ENCODE measurements at regions not wholly inside any gene's neighbourhood (a gene's known extent, or its start where the extent isn't known, plus 50 kb on each side); places are given as distances from the start of the nearest gene placed in this dataset.
A peak's percentile ranks its signal among the peaks of the same experiment; 100 is the strongest.

GRCh38 chr20:40449144-40449690 is 239.8 kb downstream of the MAFB start:
- TF ChIP-seq CTCF (IDR thresholded peaks at IDR 0.05; ENCODE audit: unreplicated experiment) = no peak
- Mint-ChIP-seq H3K36me3 (no peaks in the 10 kb centered on the region), H3K27ac (no peak overlapping the region), H3K27me3 (ENCODE audit: low read depth) (no peaks in the 10 kb centered on the region), H3K4me1 (peaks cover 38% of the 10 kb centered on the region), H3K4me3 (no peak overlapping the region), H3K9me3 (no peaks in the 10 kb centered on the region)
- no peak for DNase-seq (ENCODE audit: low spot score in 2 of 2, unreplicated experiment in 2 of 2)

GRCh38 chr20:40446888-40447287 is 242.1 kb downstream of the MAFB start:
- Mint-ChIP-seq H3K27me3 (ENCODE audit: low read depth) (no peaks in the 10 kb centered on the region), H3K9me3 (no peaks in the 10 kb centered on the region), H3K4me3 (no peak overlapping the region), H3K27ac (peak overlapping the region; percentile 44), H3K4me1 (peaks cover 53% of the 10 kb centered on the region), H3K36me3 (no peaks in the 10 kb centered on the region)
- no peak for DNase-seq (ENCODE audit: low spot score in 2 of 2, unreplicated experiment in 2 of 2)
- TF ChIP-seq CTCF (IDR thresholded peaks at IDR 0.05; ENCODE audit: unreplicated experiment) = no peak

GRCh38 chr20:40444516-40444915 is 244.5 kb downstream of the MAFB start:
- H3K9me3 Mint-ChIP-seq = no peaks in the 10 kb centered on the region
- no peaks in the 10 kb centered on the region for H3K36me3 Mint-ChIP-seq
- no peak overlapping the region for H3K4me3 Mint-ChIP-seq
- H3K27me3 Mint-ChIP-seq (ENCODE audit: low read depth) = no peaks in the 10 kb centered on the region
- DNase-seq (ENCODE audit: low spot score in 2 of 2, unreplicated experiment in 2 of 2) = no peak
- H3K4me1 Mint-ChIP-seq = peaks cover 39% of the 10 kb centered on the region
- peak; percentile 38 for TF ChIP-seq CTCF (IDR thresholded peaks at IDR 0.05; ENCODE audit: unreplicated experiment)
- no peak overlapping the region for H3K27ac Mint-ChIP-seq

GRCh38 chr20:40443753-40444152 is 245.3 kb downstream of the MAFB start:
- TF ChIP-seq CTCF (IDR thresholded peaks at IDR 0.05; ENCODE audit: unreplicated experiment) = no peak
- no peak for DNase-seq (ENCODE audit: low spot score in 2 of 2, unreplicated experiment in 2 of 2)
- Mint-ChIP-seq H3K4me3 (no peak overlapping the region), H3K36me3 (no peaks in the 10 kb centered on the region), H3K27ac (no peak overlapping the region), H3K9me3 (no peaks in the 10 kb centered on the region), H3K4me1 (peaks cover 35% of the 10 kb centered on the region), H3K27me3 (ENCODE audit: low read depth) (no peaks in the 10 kb centered on the region)

GRCh38 chr20:40442181-40442963 is 246.7 kb downstream of the MAFB start:
- Mint-ChIP-seq H3K27me3 (ENCODE audit: low read depth) (no peaks in the 10 kb centered on the region), H3K9me3 (no peaks in the 10 kb centered on the region), H3K27ac (peak overlapping the region; percentile 3), H3K36me3 (no peaks in the 10 kb centered on the region), H3K4me3 (no peak overlapping the region), H3K4me1 (peaks cover 29% of the 10 kb centered on the region)
- no peak for TF ChIP-seq CTCF (IDR thresholded peaks at IDR 0.05; ENCODE audit: unreplicated experiment)
- DNase-seq (ENCODE audit: low spot score in 2 of 2, unreplicated experiment in 2 of 2) = no peak

Measured in mesothelial cell of epicardium (in vitro differentiated cells).